GM18498 (cell line): ENCODE measurements at regions not wholly inside any gene's neighbourhood (a gene's known extent, or its start where the extent isn't known, plus 50 kb on each side); places are given as distances from the start of the nearest gene placed in this dataset.
"Not testable (repeated sequence)": the region's sequence is repeated elsewhere in the genome, so short reads cannot be mapped to it uniquely, and the experiment has no call there.

ENCODE experiments used
- ATAC-seq: cut with Tn5 transposase; IDR thresholded peaks from one replicate; pipeline ENCODE4 v1.9.1; 2021; ENCODE audit warnings: mild to moderate bottlenecking, moderate library complexity; ENCODE audit not compliant: unreplicated experiment

- no peak for ATAC-seq
Observed at GRCh38 chr2:39932198-39932597, 153.1 kb upstream of the THUMPD2 start.

DNA sequence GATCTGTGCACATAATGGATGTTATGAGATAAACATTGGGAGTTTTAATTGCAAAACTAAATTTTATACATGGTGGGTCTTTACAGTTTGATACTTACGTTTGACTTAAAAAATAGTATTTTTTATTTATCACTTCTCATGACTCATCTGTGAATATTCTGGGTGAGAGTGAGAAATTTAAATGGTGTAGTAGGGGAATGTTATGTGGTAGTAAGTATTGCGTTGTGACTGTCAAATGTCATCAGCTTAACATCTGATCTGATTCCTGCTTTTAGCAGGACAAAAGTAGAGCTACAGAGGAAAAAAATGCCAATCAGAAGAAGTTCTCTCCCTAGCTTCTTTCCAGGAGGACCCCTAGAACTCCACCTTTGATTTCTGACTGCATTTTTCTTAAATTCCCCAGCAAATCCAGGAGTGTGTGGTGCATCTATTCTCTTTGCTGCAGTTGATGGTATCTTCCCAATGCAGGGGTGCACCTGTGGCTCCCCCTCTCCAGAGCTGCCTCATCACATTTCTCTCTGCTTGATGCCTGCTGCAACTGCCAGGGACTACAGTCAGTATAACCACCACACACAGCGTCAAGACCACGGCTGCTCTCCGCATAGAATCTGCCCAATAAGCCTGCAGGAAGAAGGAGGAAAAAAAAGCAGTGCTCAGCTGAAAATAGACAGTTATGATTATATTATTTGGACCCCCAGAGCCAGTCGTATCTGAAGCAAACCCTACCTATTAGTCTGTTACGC is 151.3 kb upstream of the THUMPD2 start:
- ATAC-seq, result no peak

DNA sequence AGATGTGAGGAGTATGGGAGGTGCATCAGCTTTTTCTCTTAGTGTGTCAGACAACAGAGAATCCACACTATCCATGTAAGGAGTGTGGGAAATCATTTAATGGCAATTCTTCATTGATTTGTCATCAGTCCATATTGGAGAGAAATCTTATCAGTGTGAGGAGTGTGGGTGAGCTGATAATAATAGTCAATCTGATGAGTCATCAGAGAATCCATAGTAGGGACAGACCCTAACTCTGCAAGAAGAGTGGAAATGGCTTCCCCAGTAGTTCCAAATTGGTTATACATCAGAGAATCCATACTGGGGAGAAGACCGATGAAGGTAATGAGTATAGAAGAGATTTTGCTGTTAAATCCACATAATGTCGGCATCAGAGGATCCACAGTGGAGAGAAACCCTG is 150.5 kb upstream of the THUMPD2 start:
- ATAC-seq, result no peak

GRCh38 chr2:39925312-39925711 is 146.3 kb upstream of the THUMPD2 start:
- no peak for ATAC-seq

DNA sequence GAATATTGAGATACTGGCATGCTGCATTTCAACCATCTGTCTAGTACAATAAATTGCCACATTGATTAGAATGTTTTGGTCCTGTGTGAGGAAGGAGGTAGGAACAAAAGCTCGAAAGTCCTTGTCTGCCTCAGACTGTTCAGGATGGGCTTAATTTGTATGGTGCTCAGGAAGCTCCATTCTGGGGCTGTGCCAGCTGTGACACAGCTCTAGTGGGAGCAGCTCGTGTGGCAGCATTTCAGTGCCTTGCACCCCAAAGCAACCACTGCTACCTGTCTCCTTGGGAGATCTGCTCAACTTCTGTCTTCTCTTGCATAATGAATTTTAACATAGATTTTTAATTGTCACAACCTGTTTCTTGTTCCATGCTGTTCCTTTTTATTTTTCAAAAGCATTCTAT is 144.4 kb upstream of the THUMPD2 start:
- no peak for ATAC-seq

- ATAC-seq, result no peak
Observed at GRCh38 chr2:39922679-39923405, 143.8 kb upstream of the THUMPD2 start.

DNA sequence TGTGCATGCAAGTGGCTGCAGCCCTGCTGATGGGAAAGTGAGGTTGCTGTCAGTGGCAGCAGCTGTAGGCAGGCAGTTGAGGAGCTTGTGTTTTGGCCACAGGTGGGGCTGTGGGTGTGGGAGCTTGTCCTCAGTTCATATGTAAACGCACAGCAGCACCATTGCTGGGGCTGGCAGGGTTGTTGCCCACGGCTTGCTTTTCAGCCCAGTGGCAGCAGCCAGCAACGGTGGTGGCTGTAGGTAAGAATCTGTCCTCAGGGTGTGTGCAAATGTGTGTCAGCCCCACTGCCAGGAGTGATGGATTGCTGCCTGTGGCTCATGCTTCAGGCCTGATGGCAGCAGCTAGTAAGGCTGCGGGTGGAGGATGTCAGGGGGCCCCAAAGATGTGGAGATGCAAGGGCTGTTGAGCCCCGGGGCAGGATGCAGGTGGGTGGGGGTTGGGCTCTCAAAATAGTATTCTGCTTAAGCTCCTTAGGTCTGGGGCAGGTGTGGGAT is 141.3 kb upstream of the THUMPD2 start:
- ATAC-seq, result no peak

DNA sequence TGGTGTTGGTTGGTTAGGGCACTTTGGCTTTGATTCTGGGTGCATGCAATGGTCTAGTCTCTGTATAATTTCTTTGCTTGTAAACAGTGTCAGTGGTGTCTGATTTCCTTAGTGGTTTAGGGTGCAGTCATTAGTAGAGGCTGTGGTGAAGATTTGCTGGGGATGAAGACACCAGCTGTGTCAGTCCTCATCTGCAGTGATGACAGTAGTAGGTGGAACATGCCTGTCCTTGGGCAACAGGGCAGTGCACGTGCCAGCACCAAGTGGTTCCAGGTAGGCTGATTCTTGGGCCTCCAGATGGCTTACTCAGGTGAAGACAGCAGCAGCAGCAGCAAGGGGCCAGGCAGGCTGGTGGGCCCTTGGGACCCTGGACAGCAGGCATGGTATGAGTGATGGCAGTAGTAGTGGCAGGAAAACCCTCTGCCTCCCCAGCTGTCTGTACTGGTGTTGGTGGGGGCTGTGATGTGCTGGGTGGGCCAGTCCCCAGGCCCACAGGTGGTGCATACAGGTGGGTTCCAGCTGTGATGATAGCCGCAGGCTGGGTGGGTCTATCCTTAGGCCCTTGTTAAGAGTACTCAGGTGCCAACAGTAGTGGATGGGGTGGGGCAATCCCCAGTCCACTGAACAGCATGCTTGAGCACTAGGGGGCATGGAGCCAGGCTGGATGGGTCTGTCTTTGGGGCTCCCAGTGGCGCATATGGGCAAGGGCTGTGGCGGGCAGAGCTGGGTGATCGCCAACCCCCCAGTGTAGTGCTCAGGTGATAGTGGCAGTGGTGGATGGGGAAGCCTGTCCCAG is 140.7 kb upstream of the THUMPD2 start:
- ATAC-seq, result no peak

- no peak for ATAC-seq
Observed at GRCh38 chr2:39918886-39919285, 139.8 kb upstream of the THUMPD2 start.

GRCh38 chr2:39917371-39917770 is 138.3 kb upstream of the THUMPD2 start:
- ATAC-seq, result not testable (repeated sequence)

GRCh38 chr2:39914949-39915348 is 135.9 kb upstream of the THUMPD2 start:
- ATAC-seq, result no peak

GRCh38 chr2:39913648-39914461 is 134.8 kb upstream of the THUMPD2 start:
- ATAC-seq, result peak; percentile 86

- ATAC-seq, result no peak
Observed at GRCh38 chr2:39902103-39902502, 123.0 kb upstream of the THUMPD2 start.

GRCh38 chr2:39898934-39899333 is 119.9 kb upstream of the THUMPD2 start:
- ATAC-seq, result no peak

DNA sequence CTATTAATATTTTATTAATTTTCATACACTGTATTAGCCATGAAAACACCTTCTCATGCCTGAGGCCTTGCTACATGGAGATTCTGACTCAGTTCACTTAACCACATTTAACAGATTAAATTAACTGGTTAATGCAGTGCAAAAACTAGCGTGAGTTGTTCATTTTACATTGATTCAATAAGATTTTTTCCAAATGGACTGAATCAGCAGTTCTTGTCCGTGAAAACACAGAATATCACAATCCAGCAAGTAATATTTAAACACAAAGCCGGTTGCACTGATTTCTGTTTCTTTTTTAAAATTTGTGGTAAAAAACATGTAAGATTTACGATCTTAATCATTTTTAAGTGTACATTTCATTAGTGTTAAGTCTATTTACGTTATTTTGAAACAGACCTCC is 118.2 kb upstream of the THUMPD2 start:
- no peak for ATAC-seq

DNA sequence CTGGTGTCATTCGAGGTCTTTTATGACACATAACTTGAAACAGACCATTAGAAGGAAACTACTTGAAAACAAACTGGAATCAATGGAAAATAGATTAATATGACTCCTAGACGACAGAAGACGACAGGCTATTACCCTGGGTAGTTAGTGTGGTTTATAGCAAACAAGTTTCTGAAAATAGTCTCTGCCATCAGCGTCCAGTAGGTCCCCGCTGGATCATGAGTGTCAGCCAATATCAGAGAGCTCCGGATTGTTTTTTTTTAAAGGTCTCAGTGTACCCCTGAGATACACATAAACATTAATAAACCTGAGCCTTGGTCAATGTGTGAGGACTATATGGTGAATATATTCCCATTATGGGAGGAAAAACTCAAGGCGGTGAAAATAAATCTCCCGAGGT is 115.0 kb upstream of the THUMPD2 start:
- no peak for ATAC-seq

DNA sequence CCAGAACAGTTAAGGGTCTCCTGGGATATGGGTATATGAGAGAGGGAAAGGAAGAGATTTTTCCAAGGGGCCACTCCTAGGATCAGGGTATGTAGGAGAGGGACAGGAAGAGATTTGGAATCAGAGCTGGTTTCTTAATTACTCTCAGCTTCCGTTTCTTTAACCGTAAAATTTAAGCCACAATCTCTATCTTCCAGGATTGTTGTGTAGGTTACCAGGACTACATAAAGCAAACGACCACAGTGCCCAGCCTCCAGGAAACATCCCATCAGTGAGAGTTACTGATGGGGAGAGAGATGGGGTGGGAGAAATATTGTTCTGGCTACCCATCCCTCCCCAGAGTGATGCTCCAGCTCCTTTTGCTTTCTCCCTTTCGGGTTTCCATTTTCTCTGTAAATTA is 114.6 kb upstream of the THUMPD2 start:
- ATAC-seq, result no peak

DNA sequence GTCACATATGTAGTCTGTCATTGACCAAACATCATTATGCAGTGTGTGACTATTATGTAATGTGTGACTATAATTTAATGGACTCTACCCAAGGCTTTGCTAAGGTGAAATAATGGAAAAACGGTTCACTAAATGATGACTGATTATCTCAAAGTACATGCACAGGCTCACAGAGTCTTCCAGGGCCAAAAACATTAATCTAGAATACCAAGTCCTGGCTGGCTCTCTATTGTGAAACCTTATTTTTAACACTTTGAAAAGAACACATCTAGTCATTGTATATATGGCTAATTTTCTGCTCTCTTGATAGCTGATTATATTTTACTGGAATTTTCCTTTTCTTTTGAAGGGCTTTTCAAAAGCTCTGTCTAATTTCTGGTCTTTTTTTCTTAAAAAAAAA is 102.9 kb upstream of the THUMPD2 start:
- no peak for ATAC-seq

DNA sequence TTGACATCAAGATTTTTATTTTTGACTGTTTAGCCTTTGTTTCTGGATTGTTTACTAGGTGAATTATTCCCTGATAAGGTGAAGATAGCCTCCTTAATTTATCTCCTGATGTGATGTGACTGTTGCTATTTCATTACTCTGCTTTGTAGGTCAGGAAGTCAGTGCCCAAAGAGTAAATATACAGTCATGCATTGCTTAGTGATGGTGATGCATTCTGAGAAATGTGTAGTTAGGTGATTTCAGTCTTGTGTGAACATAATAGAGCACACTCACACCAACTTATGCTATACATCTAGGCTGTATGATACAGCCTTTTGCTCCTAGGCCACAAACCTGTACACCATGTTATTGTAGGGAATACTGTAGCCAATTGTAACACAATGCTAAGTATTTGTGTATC is 102.4 kb upstream of the THUMPD2 start:
- no peak for ATAC-seq

DNA sequence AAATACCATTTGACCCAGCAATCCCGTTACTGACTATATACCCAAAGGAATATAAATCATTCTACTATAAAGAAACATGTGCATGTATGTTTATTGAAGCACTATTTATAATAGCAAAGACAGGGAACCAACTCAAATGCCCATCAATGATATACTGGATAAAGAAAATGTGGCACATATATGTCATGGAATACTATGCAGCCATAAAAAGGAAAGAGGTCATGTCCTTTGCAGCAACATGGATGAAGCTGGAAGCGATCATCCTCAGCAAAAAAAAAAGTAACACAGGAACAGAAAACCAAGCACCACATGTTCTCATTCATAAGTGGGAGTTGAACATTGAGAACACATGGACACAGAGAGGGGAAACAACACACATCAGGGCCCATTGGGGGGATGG is 99.9 kb upstream of the THUMPD2 start:
- not testable (repeated sequence) for ATAC-seq

DNA sequence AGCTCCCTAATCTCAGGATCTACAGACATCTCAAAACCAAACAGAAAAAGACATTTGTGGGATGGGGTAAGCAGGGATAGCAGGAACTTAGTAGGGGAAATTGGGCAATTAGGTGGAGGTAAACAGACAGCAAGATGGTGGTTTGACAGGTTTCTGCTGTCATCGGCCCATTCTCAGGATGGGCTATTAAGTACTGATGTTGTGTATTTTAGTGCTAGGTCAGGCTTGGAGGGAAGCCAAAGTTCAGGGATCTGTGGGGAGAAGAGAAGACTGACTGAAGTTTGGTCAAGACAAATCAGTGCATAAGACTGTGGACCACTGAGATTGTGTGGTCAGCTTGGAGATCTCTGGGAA is 96.8 kb upstream of the THUMPD2 start:
- ATAC-seq, result no peak
